Activated CD4-positive, alpha-beta T cell treated with anti-CD3 and anti-CD28 coated beads, Interleukin-2, amount 50 U/mL, for 48 hours (primary cell): ENCODE measurements at regions not wholly inside any gene's neighbourhood (a gene's known extent, or its start where the extent isn't known, plus 50 kb on each side); places are given as distances from the start of the nearest gene placed in this dataset.
"Not testable (repeated sequence)": the region's sequence is repeated elsewhere in the genome, so short reads cannot be mapped to it uniquely, and the experiment has no call there.

Source experiments
- DNase-seq, 2 experiments: peaks; one replicate each; pipeline ENCODE4 v3.0.0-alpha.2; 2020

DNA sequence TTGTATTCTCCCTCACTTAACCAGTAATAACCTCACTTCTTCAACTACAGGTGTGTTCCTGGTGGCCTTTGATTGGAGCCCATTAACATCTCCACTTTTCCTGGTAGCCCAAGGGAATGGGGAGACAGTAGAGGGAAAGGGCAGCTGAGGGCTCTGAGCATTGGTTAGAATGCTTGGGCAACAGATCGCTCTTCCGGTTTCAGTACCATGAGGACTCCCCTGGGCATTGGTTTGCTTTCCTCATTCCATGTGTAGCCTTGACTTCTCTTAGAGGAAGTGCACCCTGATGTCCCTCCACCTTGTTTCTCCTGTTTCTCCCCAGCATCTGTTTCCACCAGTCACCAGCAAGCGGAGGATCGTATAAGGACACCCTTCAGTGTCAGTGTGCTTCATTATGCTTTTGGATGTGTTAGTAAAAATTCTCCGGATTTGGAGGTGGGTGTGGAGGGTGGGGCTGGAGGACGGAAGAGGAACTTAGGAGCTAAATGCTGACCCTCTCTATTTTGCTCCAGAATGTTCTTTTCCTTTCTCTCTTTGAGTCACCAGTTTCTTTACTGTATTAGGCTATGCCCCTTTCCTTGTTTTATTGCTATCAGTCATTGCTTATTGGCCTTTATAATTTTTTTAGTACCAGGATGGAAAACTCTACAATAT lies 50.6 kb upstream of the ZNG1B start:
- not testable (repeated sequence) for DNase-seq

DNA sequence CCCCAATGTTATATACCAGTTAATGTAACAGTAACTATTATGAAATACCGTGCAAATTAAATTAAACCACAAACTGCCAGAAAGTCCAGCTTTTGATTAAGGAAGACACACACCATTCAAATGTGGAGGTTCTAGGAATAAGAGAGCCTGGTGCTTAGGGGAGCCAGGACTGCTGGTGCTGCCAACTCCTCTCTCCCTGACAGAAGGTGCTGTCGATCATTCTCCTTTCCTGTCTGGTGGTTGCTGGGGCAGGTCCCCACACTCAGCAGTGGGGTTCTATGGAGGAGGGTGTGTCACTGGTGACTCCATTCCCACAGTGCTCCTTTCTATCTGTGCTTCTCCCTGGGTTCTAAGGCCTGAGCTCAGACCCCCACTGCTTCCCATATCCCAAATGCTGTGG lies 57.9 kb upstream of the ZNG1B start:
- DNase-seq = not testable (repeated sequence)

DNA sequence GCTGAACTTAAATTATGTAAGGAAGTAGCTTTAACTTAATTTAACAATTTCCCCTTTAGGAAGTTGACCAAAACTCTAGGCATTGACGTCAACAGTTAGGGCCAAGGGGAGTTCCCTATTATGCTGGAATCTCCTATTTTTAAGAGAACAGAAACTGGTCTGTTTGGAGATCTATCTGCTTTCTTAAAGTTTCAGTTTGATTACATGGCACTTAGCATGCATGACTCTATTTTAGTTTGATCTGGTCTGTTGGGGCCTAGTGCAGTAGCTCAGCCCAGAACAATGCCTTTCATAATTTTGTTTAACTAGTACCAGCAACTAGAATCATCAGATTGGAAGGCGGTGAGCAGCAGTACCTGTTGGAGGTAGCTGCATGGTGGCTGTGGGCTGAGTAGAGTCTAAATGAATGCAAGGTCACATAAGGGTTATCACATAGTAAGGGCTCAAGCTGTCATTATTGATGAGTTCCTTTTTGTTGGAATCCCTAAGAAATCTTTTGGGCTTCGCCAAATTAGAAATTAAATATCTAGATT lies 60.5 kb upstream of the ZNG1B start:
- no peak for DNase-seq

DNA sequence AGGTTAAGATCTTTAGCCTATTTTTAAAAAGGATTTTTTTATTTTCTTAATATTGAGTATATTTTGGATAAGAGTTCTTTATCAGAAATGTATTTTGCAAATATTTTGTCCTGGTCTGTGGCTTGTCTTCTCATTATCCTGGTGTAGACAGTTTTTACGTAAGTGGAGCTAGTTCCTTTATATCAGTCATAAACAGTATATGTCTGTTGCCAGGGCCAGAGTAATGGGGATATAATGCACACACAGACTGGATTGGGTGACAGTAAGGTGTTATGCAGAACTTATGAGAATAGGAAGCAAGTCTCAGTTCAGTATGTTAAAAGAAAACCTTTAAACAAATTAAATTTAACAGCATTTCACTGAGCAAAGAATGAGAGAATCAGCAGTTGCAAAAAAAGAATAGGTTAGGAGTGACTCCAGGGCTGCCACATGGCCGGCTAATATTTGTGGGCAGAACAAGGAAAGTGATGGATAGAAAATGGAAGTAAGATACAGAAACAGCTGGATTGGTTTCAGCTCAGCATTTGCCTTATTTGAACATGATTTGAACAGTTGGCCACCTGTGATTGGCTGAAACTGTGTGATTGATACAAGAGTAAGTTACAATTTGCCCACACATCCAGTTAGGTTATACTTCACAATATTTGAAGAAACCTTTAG lies 61.1 kb upstream of the ZNG1B start:
- DNase-seq = no peak

DNA sequence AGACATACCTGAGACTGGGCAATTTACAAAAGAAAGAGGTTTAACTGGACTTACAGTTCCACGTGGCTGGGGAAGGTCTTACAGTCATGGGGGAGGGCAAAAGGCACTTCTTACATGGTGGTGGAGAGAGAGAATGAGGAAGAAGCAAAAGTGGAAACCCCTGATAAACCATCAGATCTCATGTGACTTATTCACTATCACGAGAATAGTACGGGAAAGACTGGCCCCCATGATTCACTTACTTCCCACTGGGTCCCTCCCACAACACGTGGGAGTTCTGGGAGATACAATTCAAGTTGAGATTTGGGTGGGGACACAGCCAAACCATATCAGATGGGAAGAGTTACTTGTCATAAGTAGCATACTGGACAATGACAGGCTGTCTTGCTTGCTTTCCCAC lies 62.6 kb upstream of the ZNG1B start:
- DNase-seq = not testable (repeated sequence)

DNA sequence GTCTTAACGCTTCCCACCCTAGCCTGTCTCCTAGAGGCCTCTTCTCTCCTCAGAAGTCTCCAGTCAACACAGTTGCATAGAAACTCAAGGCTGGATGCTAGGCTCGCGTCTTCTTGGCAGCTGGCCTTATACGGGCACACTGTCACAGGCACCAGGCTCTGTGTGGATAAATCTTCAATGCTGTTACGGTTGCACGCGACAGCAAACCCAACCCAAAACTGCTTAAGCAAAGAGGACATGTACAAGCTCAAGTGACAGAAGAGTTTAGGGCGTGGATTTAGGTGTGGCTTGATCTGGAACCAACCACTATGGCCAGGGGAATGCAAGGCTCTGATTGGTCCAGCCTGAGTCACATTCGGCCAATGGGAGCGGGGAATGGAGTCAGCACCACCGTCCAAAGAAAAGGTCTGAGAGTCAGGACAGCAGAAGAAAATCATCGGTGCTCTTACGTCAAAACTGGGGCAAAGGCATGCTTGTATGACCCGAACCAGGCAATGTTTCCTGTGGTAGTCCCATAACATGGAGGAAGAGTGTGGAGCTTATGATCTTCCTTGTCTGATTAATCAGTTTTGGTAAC lies 65.1 kb upstream of the ZNG1B start:
- DNase-seq = not testable (repeated sequence)

DNA sequence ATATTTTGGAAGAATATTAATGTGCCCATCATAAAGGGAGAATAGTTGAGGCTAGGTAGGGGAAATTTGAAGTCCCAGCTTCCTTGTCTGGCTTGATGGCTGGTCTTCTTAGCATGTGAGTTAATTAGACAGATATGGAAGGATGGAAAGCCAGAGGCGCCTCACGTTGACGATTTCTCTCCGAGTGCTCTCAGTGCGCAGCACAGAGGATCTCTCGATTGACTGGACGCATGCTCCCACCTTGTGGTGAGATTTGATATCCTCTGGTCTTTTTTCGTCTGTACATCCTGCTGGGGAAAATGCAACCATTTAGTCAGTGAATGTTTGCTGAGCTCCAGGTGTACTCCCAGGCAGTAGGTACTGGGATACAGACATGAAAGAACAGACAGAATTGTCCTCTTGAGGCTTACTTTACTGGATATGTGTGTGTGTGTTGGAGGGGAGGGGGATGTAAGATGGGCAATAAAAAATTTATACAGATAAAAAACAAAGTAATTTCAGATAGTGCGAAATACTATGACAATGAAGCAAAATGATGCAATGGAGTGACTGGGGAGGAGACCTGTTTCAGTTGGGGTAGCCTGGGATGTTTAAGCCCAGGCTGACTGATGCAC lies 66.9 kb upstream of the ZNG1B start:
- peak; percentile 60 to 71 for DNase-seq

DNA sequence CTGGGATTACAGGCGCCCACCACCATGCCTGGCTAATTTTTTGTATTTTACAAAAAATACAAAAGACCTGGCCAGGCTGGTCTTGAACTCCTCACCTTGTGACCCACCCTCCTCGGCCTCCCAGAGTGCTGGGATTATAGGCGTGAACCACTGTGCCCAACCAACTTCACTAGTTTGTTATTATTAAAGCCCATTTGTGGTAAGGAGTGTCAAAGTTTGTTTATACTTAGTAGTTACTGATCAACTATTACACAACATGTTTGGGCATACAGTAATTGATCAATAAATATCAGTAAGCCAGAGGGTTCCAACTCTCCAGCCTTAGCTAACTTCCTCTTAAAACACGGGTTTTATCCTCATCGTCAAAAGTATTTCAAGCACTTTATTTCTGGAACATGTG lies 67.5 kb upstream of the ZNG1B start:
- no peak for DNase-seq

DNA sequence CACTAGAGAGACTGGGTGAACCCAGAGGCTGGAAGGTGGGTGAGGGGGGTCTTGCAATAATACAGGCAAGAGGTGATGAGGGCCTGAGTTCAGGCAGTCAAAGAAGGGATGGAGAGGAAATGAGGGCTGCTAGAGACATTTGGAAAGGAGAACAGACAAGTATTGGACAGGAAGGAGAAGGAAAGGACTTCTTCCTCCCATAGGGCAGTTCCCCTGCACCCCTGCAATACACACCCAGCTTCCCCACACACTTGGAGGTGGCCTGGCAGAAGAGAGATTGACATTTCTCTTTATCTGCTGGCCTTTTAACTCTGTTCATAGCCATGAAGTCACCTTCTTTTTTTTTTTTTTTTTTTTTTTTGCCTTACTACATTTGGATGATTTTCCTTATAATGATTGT lies 68.9 kb upstream of the ZNG1B start:
- DNase-seq = not testable (repeated sequence)

DNA sequence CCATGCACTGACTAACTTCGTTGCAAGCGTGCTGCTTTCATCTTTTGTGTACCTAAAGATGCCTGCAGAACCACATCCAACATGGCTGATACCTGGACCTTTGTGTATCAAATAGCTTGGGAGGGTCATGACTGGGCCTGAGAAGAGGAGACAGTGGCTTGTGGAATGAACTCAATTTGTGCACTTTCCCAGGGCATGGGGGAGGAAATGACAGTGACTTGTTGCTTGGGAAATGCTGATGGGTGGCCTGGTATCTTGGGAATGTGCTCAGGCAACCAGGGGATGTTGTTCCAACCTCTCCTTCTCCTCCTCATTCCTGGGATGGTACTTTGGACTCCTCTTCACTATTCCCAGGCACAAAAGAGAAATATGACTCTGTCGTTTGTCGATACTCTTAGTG lies 70.7 kb upstream of the ZNG1B start:
- not testable (repeated sequence) for DNase-seq

DNA sequence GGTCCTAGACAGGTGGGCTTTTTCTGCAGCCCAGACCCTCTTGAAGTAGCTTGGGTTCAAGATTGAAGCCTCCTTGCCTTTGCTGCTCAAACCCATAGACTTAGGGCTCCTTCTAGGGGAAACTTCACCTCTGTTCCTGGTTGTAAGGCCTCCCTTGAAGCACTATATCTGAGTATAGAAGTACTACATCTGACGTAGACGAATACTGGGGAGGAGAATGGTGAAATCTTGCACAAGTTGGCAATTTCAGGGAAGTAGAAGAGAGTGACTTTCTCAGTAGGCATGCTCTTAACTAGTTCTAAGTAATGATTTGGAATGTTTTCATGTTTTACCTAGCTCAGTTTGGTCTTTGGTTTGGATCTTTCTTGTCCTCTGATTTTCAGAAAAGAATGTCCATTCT lies 71.7 kb upstream of the ZNG1B start:
- DNase-seq = not testable (repeated sequence)

DNA sequence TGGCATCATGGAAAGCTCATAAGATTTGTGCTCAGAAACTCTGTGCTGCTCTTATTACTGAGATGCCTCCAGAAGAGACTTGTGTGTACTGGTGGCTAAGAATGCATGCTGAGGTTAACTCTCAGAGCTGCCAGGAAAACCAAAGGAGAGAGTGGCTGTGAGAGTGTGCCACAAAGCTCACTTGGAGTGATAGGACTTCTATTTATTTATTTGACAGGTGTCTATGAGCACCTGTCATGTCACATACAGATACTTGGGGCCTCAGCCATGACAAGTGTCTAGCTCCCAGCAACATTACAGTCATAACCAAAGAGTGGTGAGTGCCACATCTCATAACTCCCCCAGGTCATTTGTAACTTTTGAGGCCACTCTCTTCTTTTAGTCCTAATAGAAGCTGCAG lies 72.2 kb upstream of the ZNG1B start:
- not testable (repeated sequence) for DNase-seq

DNA sequence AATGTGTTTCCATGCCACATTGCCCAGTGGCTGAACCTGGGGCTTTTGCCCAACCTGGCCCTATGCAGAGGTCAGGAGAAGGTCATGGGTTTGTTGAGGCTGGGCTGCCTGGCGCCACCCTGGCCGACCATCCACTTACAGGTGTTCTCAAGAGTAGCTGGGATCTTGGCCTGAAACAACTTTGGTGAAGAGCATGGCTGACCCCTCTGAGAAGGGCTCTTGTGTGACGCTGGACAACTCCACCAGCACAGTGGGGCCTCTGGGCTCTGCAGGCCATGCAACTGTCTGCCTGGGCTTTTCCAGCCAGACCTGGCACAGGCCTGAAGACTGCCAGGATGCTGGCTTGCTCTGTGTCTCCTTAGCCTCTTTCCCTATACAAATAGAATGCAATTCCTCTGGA lies 76.4 kb upstream of the ZNG1B start:
- no peak for DNase-seq

DNA sequence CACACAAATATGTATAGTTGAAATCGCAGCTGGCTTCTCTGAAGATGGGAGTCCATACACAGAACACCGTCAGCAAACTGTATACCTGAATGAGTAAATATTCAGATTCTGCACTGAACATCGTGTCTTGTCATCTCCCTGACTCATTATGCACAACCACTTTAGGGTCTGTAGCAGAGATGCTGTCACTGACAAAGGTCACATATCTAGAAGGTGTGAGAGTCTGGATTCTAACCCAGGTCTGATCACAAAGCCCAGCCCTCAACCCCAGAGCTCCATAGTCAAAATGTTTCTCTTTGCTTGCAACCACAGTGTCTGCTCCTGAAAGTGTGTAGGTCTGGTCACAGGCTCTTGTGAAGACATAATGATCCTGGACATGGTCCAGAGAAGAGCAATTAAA lies 78.3 kb upstream of the PAX8 start:
- no peak for DNase-seq

DNA sequence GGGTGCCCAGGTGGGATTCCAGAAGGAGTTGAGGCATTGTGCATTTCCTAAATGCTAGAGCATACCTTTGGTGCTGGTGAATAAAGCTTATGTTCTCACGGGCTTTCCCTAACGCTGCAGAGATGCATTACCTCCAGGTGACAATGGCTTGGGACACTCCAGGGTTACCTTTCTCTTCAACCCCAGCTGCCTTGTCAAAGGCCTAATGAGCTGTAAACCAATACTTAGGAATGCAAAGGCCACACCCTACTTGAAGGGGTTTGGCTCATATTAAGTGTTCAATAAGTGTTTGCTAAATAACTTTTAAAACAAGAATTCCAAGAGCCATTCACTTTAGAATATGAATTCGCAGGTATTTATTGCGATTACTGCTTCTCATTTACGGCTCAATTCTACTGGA lies 77.6 kb upstream of the PAX8 start:
- not testable (repeated sequence) for DNase-seq

DNA sequence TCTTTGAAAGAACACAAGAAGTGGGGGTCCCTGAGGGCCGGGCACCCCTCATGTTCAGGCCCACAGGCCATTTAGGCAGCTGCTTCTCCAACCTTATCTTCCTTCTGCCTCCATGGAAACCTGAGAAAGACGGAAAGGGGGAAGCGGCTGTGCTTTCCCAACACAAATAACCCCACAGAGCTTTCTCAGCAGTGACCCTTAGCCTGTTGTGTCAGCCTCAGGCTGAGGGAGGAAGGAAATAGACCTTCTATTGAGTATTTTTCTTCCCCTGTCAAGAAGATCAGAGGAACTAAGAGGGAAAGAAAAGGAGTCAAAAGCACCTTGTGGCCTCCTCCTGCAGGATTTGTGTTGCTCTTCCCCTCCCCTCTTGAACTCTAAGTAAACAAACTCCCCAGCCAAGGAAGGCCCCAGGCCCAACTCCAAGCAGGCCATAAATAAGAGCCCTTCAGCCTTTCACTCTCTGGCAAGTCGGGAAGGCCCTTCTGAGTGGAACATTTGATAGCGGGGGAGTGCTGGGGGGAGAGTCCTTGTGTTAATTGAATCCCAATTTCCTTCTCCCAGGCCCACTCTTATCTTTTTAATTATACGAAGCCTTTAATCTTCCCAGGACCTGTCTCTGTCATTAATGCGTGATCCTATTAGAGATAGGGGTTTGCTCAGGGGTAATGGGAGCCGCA lies 76.8 kb upstream of the PAX8 start:
- not testable (repeated sequence) for DNase-seq

DNA sequence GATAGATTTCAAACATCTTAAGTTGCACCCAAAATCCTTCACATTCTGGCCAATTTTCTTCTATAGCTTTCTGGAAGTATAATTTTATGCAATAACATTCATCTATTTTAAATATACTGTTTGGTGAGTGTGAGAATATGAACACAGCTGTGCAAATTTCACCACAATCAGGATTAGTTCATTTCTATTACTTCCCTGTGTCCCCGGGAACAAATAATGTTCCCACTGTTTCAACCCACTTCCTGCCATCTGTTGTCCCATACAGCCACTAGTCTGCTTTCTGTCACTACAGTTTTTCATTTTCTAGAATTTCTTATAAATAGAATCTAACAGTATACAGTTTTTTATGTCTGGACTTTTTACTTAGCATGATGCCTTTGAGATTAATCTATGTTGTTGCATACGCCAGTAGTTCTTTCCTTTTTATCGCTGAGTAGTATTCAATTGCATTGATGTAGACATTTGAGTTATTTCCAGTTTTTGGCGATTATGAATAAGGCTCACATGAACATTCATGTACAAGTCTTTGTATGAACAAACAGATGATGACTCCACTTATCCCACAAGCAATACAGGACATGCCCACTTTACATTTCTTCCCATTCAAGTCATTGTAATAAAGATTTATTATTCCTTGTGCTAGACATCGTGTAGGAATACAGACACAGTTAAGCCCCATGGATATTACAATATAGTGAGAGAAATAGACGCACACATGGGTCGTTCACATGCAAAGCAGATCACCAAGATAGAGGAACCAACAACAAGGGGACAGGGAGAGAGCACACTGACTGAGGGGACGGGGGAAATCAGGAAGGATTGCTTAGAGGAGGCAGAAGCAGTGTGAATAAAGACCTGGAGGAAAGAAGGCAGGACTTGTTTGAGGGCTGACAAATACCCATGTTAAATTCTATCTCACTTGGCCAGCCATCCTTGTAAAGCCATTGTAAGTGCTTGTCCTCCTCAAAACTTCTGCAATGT lies 72.9 kb upstream of the PAX8 start:
- DNase-seq = no peak

DNA sequence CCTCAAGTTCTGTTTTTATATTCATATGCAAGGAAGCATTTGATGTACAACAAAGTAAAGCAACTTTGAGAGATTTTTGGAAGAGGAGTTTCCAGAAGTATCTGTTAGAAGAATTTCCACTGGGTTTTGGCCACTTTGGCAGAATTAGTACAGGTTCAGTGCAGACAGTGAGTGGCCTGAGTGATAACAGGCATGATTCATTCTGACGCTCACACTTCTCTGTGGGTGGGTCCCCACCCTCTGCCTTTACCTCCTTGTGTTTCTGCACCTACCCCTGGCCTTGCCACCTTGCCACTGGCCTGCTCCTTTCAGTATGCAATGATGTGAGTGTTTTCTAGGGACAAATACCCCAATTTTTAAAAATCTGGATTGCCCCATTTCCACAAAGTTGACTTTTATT lies 65.1 kb upstream of the PAX8 start:
- not testable (repeated sequence) for DNase-seq

DNA sequence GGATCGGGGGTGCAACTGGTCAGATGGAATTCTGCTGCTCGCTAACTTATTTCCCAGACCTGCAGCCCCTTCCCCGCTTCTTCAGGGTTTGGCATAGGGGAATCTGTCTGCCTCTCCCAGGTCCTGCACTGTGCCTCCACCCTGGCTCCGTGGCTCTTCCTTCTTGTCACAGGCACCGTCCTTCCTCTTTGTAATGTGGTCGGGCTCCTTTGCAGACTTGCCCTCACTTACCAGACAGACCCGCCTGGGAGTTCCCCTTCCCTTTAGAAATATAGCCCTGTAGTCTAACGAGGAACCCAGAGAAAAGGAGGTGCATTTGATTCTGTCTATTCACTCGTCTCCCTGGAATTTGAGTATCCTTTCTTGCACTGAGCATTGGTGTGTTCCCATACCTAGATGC lies 63.9 kb upstream of the PAX8 start:
- DNase-seq = no peak

DNA sequence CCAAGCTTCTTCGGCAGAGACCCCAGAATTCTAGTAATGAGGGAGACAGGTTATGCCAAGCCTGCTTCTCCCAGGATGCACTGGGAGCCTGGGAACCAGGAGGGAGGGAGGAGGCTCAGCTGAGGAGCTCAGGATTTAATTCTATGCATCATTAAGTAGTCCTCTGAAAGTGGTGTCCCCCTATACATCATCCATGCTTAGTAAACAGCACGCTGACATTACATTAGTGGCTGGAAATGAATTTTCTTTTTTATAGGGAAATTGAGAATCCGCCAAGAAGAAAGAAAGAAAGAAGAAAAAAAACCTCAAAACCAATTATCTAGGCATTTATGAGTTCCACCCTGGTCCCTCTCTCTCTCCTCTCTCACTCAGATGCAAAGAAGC lies 63.1 kb upstream of the PAX8 start:
- not testable (repeated sequence) for DNase-seq

DNA sequence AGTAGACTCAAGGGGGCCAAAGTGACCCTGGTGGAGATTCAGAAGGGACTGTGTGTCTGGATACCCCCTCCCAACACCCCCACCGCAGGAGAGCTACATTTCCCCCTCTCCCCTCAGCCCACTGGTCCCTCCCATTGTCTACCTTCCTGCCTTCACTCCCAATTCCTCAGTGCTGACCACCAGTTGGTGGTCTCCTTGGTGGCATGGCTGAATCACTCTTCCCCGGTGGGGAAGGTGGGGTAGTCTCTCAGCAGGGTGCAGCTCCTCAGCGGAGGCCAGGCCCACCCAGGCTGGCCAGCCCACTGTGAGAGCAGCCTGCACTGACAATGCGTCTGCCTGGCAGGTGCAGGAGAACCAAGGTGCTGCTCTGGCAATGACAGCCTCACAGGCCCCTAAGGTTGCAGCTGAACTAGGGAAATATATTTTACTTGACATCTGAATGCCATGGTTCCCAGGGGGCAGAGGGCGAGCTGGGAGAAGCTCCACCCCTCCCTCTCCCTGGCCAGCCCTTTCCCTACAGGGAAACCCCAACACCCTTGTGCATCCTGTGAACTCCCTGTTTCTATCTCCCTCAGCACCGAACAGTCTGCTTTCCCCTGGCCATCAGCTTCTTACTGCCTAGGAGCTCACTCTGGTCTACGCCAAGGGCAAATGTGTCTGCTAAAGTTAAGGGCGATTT lies 62.6 kb upstream of the PAX8 start:
- no peak for DNase-seq
